Type B pancreatic cell (in vitro differentiated cells): ENCODE measurements at regions not wholly inside any gene's neighbourhood (a gene's known extent, or its start where the extent isn't known, plus 50 kb on each side); places are given as distances from the start of the nearest gene placed in this dataset.

Source experiments
- DNase-seq: peaks from one replicate; pipeline ENCODE4 v3.0.0; 2021; ENCODE audit warnings: mixed read lengths; ENCODE audit not compliant: unreplicated experiment; ENCODE audit errors: extremely low spot score
- H3K27ac Mint-ChIP-seq: 2 replicates; pipeline ENCODE4 v1.8.0; 2021; ENCODE audit warnings: mild to moderate bottlenecking, mixed read lengths
- H3K27me3 Mint-ChIP-seq: 2 replicates; pipeline ENCODE4 v1.8.0; 2021; ENCODE audit warnings: mixed read lengths
- H3K36me3 Mint-ChIP-seq: 2 replicates; pipeline ENCODE4 v1.8.0; 2021; ENCODE audit warnings: mixed read lengths
- H3K4me1 Mint-ChIP-seq: one replicate; pipeline ENCODE4 v1.8.0; 2021; ENCODE audit warnings: mixed read lengths; ENCODE audit not compliant: unreplicated experiment
- H3K4me3 Mint-ChIP-seq: 2 replicates; pipeline ENCODE4 v1.8.0; 2021; ENCODE audit warnings: mild to moderate bottlenecking, mixed read lengths
- H3K9me3 Mint-ChIP-seq: 2 replicates; pipeline ENCODE4 v1.8.0; 2021; ENCODE audit warnings: mixed read lengths
- CTCF ChIP-seq: fragments of 200-600 bp; sonication (generic); conservative IDR thresholded peaks from 2 replicates; pipeline ENCODE4 v1.5.0; 2021; ENCODE audit warnings: antibody characterized with exemption, mild to moderate bottlenecking

- Mint-ChIP-seq H3K4me3 (no peak overlapping the region), H3K36me3 (no peaks in the 10 kb centered on the region), H3K27me3 (no peaks in the 10 kb centered on the region), H3K27ac (no peak overlapping the region), H3K4me1 (no peaks in the 10 kb centered on the region), H3K9me3 (peaks cover 7% of the 10 kb centered on the region)
- DNase-seq = no peak
- TF ChIP-seq CTCF = no peak
Measured at GRCh38 chr10:25661632-25662031, 272.4 kb upstream of the MYO3A start.

GRCh38 chr10:25666276-25666675, 267.8 kb upstream of the MYO3A start:
- no peak for DNase-seq
- peaks cover 7% of the 10 kb centered on the region for H3K9me3 Mint-ChIP-seq
- TF ChIP-seq CTCF = no peak
- no peaks in the 10 kb centered on the region for H3K27me3 Mint-ChIP-seq
- no peak overlapping the region for H3K4me3 Mint-ChIP-seq
- H3K27ac Mint-ChIP-seq = no peak overlapping the region
- H3K4me1 Mint-ChIP-seq = no peaks in the 10 kb centered on the region
- H3K36me3 Mint-ChIP-seq = no peaks in the 10 kb centered on the region

GRCh38 chr10:25675204-25675603, 258.8 kb upstream of the MYO3A start:
- no peak for TF ChIP-seq CTCF
- Mint-ChIP-seq H3K27ac (no peak overlapping the region), H3K4me1 (no peaks in the 10 kb centered on the region), H3K9me3 (no peaks in the 10 kb centered on the region), H3K36me3 (no peaks in the 10 kb centered on the region), H3K27me3 (peaks cover 4% of the 10 kb centered on the region), H3K4me3 (no peak overlapping the region)
- DNase-seq = no peak

- Mint-ChIP-seq H3K36me3 (no peaks in the 10 kb centered on the region), H3K9me3 (no peaks in the 10 kb centered on the region), H3K4me3 (no peak overlapping the region), H3K4me1 (no peaks in the 10 kb centered on the region), H3K27me3 (peaks cover 4% of the 10 kb centered on the region), H3K27ac (no peak overlapping the region)
- DNase-seq = no peak
- TF ChIP-seq CTCF = no peak
Measured at GRCh38 chr10:25675615-25676014, 258.4 kb upstream of the MYO3A start.

GRCh38 chr10:25678220-25678619, 255.8 kb upstream of the MYO3A start:
- H3K4me1 Mint-ChIP-seq = peaks cover 7% of the 10 kb centered on the region
- no peak overlapping the region for H3K27ac Mint-ChIP-seq
- no peak for TF ChIP-seq CTCF
- no peak overlapping the region for H3K4me3 Mint-ChIP-seq
- H3K27me3 Mint-ChIP-seq = peaks cover 8% of the 10 kb centered on the region
- no peaks in the 10 kb centered on the region for H3K36me3 Mint-ChIP-seq
- no peak for DNase-seq
- H3K9me3 Mint-ChIP-seq = no peaks in the 10 kb centered on the region

- Mint-ChIP-seq H3K9me3 (no peaks in the 10 kb centered on the region), H3K4me3 (no peak overlapping the region), H3K27ac (no peak overlapping the region), H3K27me3 (peaks cover 8% of the 10 kb centered on the region), H3K36me3 (no peaks in the 10 kb centered on the region), H3K4me1 (peaks cover 7% of the 10 kb centered on the region)
- no peak for TF ChIP-seq CTCF
- DNase-seq = no peak
Measured at GRCh38 chr10:25678666-25679065, 255.4 kb upstream of the MYO3A start.
